ENCODE measurements at regions not wholly inside any gene's neighbourhood (a gene's known extent, or its start where the extent isn't known, plus 50 kb on each side); places are given as distances from the start of the nearest gene placed in this dataset.

DNA sequence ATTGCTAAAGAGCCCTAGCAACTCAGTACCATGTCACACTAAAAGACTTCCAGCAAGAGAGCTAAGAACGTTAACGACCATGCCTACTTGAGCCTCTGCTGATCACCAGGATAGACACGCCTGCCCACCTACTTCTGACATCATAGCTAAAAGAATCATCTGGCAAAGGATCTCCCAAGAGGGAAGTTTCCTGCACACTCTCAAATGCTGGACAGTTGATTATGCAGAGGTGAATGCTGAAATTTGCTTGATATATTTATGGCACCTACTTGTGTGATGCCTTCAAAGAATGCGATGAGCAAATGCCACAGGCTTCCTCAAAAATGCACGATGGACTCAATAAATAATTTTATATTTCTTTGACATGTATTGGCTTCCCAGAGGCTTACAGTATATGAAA is 113.6 kb downstream of the GALC start:
- no peak for DNase-seq (ENCODE audit: low read depth)
- TF ChIP-seq, protein P1, sequence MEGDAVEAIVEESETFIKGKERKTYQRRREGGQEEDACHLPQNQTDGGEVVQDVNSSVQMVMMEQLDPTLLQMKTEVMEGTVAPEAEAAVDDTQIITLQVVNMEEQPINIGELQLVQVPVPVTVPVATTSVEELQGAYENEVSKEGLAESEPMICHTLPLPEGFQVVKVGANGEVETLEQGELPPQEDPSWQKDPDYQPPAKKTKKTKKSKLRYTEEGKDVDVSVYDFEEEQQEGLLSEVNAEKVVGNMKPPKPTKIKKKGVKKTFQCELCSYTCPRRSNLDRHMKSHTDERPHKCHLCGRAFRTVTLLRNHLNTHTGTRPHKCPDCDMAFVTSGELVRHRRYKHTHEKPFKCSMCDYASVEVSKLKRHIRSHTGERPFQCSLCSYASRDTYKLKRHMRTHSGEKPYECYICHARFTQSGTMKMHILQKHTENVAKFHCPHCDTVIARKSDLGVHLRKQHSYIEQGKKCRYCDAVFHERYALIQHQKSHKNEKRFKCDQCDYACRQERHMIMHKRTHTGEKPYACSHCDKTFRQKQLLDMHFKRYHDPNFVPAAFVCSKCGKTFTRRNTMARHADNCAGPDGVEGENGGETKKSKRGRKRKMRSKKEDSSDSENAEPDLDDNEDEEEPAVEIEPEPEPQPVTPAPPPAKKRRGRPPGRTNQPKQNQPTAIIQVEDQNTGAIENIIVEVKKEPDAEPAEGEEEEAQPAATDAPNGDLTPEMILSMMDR (conservative IDR thresholded peaks at IDR 0.05; ENCODE audit: low read depth, low read length), result no peak
- H3K4me3 ChIP-seq (ENCODE audit: low read length), result no peak overlapping the region

DNA sequence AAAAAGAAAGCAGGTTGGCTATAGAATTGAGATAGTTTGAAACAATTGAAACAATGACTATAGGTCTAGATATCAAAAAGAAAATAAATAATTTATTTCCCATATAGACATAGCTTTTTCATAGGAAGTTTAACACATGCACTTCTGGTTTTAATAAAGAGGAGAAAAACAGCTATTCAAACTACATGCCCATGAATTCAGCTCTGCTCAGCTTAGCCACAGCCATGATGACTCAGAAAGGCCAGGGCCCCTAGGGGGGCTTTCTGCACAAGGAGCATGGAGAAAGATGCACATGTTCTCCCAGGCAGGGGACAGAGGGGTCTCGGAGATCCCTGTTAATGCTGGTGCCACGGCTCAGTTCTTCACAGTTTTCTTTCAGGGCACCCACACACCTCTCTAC is 114.0 kb downstream of the GALC start:
- no peak for DNase-seq (ENCODE audit: low read depth)
- H3K4me3 ChIP-seq (ENCODE audit: low read length), result no peak overlapping the region
- TF ChIP-seq, protein P1 (conservative IDR thresholded peaks at IDR 0.05; ENCODE audit: low read depth, low read length), result no peak

DNA sequence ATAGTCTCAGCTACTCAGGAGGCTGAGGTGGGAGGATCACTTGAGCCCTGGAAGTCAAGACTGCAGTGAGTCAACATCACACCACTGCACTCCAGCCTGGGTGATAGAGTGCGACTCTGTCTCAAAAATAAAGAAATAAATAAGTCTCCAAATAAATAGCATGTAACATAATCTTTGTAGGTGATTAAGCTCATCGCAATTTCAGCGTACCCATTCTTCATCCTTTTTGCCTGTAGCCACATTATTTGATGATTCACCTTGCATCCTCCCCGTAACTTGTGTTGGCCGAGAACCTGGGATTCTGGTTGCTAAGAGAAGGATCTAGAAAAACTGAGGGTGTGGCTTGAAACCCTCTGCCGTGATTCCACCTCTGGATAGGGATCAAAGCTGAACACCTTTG is 115.1 kb downstream of the GALC start:
- no peak overlapping the region for H3K4me3 ChIP-seq (ENCODE audit: low read length)
- TF ChIP-seq, protein P1 (conservative IDR thresholded peaks at IDR 0.05; ENCODE audit: low read depth, low read length), result no peak
- DNase-seq (ENCODE audit: low read depth), result no peak

DNA sequence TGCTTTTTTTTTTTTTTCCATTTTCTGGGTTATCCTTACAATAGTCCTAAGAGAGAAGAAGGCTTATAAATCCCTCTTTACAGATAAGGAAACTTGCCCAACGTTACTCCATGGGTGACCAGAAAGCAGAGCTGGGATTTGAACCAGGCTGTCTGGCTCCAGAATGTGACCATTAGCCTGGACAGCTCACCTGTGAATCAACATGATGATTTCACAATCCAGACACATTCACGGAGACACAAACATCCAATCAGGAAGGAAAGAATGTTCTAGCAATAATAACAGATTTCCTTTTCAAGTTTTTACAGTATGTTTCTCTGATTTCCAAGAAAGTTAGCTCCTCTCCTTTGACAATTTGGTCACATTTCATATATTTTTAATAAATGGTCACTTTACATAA is 118.3 kb downstream of the GALC start:
- TF ChIP-seq, protein P1 (conservative IDR thresholded peaks at IDR 0.05; ENCODE audit: low read depth, low read length), result no peak
- no peak overlapping the region for H3K4me3 ChIP-seq (ENCODE audit: low read length)
- no peak for DNase-seq (ENCODE audit: low read depth)

DNA sequence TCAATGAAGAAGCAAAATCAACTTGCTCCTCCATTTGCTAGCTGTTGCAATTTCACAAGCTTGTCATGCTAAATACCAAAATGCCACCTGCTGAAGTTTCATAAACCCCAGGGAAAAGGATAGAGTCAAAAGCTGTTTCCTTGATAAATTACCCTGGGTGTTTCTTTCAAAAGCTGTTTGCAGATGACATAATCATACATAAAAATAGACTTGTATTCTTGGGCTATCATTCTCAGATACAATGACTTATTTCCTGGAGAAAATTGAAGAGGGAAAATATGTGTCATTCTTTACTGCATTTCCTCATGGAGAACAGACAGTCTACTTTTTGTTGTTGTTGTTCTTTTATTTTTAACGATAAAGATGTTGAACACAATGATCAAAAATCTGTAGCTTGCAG is 119.2 kb downstream of the GALC start:
- TF ChIP-seq, protein P1 (conservative IDR thresholded peaks at IDR 0.05; ENCODE audit: low read depth, low read length), result no peak
- DNase-seq (ENCODE audit: low read depth), result no peak
- no peak overlapping the region for H3K4me3 ChIP-seq (ENCODE audit: low read length)

DNA sequence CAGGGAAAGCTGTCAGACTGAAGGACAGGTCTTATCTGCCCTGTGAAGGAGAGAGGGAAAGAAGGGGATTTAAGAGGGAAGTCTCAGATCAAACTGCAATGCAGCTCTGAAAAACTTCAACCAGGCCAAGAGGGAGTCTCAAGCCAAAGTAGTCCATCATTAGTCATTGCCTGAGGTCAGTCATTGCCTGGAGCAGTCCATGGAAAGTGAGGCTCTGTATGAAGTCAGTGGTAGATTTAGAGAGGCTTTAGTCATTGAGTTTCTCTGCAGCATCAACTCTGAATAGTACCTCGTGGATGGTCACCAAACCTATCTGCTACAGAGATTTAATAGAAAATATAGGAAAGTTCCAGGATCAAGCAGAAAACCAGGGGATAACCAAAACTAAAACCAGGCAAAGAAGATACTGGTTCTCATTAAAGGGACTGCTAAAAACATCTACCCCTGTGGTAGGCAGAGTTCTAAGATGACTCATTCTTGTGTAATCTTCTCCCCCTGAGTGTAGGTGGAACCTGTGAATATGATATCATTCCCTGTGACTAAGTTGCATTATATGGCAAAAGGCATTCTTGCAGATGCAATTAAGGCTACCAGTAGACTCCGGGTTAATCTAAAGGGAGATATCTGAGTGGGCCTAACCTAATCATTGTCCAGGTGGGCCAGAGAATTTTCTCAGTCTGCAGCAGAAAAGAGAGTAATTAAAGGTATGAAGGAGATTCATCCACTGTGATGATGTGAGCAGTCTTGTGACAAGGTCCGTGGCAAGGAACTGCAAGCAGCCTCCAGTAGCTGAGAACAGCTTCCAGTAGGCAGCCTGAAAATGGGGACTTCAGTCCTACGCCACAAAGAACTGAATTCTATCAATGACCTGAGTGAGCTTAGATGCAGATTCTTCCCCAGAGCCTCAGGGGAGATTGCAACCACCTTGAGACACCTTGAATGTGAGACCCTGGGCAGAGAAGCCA is 123.1 kb downstream of the GALC start:
- no peak for DNase-seq (ENCODE audit: low read depth)
- TF ChIP-seq, protein P1 (conservative IDR thresholded peaks at IDR 0.05; ENCODE audit: low read depth, low read length), result no peak

DNA sequence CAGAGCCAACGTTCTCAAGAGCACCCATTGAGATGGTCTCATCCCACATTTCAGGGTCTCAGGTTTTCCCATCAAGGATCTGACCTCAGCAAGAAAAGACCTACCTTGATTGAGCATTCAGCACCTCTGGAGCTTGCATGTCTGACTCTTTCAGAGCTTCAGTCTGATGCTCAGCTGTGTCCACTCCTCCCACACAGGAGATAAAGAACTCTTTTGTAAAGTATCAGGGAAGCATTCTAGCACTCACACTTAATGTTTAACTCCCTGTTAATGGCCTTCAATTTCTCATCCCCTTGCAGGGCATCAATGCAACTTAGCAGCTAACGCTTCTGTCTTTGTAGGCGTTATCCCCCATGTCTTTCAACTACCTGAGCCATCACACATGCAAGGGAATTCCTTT is 124.1 kb downstream of the GALC start:
- no peak overlapping the region for H3K4me3 ChIP-seq (ENCODE audit: low read length)
- TF ChIP-seq, protein P1 (conservative IDR thresholded peaks at IDR 0.05; ENCODE audit: low read depth, low read length), result no peak
- no peak for DNase-seq (ENCODE audit: low read depth)

More for the DNA sequence above, 123.1 kb downstream of the GALC start:
- no peak overlapping the region for H3K4me3 ChIP-seq (ENCODE audit: low read length)
